ENCODE measurements at regions not wholly inside any gene's neighbourhood (a gene's known extent, or its start where the extent isn't known, plus 50 kb on each side); places are given as distances from the start of the nearest gene placed in this dataset.

DNA sequence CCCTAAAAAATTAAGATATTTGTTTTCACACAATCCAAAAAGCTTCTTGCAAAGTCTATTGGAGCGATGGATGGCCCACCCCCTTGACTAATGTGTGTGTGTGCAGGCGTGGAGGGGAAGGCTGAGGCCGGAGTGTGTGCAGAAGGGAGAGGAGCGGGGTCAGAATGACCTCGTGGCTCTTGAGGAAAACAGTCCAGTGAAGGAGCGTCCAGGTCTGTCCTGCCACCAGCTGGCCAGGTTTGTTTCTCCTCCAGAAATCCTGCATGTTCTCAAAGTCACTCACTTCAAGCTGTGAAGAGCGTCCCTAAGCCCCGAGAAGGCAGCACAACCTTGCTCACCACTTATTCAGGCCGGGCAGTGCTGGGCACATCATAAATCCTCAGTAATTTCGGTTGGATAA is 69.5 kb upstream of the SSX2IP start:
- no peak for DNase-seq (ENCODE audit: low spot score)

DNA sequence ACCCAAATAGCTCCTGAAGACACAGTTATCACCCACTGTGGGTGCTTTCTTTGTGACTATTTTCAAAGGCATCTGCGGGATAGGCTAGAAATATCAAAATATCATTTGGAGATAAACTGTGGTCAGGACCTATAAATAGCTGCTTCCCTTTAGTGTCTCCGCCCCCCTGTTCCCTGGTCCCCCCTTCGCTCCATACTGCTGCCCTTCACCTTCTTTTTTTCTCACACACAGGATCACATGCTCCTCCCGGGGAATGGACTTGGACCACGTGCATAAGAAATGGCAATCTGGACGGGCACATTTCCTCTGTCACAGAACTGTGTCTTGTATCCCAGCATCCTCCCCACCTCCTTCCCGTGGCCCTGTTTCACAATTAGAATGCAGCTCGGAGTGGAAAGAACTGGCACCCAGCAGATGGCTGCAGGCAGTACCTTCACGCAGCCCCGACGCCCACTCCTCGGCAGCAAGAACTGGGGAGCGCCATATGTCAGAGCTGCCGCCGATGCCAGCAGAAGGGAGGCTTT is 68.8 kb upstream of the SSX2IP start:
- DNase-seq (ENCODE audit: low spot score): no peak

DNA sequence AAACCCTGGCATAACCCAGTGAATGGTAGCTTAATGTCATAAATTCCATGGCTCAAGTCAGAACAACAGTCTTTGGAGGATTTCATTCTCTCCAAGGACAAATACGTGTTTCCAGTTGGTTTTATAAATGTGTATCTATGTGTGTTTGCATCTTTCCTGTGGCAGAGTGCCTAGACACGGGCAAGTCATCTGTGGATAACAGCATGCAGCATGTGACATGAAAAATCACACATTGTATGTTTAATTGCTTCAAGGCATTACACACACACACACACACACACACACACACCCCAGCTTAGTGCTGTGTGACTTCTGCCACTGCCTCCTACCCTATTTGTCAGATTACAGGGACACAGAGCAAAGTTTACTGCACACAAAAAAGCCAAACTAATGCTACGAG is 68.2 kb upstream of the SSX2IP start:
- DNase-seq (ENCODE audit: low spot score): no peak

DNA sequence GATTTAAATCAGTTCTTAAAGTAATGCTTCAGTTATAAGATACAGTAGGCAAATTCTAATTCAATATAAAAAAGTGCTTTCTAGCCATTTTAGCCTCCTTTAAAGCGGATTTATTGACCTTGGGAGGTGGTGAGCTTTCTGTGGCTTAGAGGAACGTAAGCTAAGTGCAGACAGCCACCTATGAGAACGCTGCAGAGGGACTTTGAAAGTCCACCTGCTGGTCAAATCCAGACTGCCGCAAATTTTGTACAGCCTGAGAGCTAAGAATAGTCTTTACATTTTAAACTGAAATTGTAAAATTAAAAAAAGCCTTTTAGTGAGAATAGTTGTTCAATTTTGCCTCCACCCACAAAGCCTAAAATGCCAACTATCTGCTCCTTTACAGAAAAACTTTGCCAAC is 67.0 kb upstream of the SSX2IP start:
- no peak for DNase-seq (ENCODE audit: low spot score)

DNA sequence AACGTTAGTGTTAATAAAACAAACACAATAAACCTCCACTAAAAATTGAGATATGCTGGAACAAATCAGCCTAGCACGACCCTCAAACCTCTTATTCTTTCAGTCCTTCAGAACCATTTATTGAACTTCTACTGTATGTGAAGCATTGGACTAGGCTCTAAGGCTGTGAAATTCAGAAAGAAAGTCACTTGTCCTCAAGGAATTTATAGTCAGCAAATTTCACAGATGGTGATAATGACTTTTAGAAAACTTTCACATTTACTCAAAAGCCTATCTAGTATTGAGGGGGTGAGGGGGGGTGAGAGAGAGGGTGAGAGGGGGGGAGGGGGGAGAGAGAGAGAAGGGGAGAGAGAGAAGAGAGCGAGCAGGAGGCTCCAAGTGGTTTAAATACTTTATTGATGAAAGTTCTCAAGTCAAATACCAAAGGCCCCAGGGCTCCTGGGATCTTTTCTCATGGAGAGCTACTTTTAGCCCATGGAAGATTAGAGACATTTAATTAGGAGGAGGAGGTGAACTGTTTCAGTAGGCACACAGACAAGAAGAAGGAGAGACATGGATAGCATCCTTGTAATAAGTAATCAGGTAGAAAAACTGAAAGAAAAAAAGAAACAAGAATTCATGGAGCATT is 66.3 kb upstream of the SSX2IP start:
- DNase-seq (ENCODE audit: low spot score): no peak

DNA sequence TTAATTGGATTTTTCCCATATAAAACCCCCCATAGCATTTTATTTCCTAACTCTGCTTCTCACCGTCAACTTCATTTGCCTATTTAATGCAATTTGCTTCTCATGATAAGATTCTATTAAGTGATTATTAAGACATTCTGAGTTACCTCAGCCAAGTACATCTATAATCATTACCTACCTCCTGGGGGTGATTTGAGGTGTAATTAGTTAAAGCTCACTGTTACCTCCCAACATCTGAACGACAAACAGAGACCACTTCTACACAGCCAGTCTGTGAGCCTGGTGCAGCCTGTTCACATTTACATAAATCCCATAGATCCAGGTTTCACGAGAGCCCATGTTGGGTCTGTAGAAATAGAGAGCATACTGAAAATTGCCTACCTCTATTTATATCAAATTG is 65.7 kb upstream of the SSX2IP start:
- DNase-seq (ENCODE audit: low spot score): no peak

DNA sequence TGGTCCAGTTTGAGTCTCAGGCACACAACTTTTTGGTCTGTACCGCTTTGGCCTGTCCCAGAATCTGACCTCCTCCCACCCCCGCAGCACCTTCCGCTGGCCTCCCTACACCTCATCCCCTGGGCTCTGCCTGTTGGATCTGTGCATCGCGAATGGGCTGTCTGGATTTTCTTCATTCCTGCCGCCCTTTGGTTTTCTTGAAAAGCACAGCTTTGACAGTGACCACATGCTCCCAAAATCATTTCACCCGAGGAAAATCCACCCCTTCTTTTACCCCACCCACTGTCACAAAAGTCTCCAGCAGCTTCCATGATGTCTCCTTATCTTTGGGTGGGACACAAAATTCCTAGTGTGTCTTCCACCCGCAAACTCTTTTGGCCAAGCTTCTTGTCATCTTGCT is 65.0 kb upstream of the SSX2IP start:
- DNase-seq (ENCODE audit: low spot score): no peak

DNA sequence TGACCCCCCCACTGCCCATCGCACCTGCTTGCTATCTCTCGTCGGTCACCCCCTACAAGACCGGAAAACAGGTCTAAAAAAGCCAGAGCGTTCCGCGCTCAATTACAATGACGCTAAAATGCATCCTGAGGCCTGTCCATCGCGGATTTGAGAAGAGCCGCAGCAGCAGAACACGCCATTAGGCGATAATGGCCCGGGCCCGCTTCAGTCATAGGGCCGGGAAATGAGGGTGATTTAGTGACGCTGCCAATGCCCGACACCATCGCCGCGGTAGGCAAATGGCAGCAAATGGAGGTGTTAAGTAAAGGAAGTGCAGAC is 64.1 kb upstream of the SSX2IP start:
- no peak for DNase-seq (ENCODE audit: low spot score)

DNA sequence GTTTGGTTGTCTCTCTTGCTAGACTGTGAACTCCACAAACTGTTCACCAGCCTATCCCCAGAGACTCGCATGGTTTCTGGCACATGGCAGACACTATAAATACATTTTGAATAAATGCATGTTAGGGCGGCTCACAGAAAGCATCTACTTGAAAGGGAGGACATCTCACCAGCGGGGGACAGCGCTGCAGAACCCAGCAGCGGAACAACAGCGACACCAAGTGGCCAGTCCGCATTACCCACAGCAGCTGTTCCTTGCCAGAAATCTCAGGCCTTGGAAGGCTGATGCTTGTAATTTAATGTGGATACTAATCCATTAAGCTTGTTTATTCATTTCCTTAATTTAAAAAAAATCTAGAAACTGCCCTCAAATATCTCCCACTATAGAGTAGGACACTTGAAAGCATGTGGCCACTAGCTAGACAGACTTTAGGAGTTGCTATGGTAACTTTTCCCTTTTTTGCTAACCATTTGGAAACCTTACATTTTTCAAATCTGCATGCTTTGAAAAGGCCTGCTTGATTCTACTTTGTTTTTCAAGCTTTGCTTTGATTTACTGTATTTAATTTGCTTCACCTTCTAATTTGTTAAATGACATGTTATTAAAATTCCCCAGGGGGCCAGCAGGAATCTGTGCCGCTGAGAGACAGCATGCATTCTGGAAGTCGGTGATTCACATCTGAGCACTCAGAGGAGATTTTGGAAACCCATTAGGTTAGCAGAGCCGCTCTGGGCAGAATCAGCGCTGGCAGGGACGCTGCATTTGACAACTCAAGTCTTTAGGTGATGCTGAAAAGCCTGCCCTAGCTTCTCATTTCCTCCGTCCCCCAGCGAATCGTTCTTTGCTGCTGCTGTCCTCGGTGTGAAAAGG is 63.5 kb upstream of the SSX2IP start:
- DNase-seq (ENCODE audit: low spot score): peak; percentile 70

DNA sequence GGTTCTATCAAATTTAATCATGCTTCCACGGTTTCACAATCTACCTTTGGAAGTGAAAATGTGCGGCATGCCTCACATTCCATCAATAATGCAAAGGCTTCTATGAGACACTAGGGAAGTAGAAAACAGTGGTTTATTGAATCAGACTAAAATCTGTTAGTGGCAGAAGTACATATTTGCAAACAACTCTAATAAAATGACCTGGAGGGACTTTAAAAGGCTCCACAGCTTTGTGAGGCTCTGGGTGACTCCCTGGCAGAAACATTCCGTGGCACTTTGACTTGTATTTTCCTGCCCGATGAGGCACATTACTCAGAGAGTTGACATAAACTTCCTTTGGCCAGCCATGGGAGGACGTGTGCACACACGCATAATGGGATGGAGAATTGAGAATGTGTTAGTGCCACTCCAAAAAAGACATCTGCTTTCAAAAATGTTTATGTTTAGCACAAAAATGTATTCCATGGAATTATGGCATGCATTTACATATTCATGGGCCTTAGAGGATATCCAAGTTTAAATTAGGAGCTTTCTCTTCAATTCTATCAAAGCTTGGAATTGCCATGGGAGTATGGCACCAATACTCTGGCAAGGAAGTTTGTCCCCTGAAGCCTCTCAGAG is 60.0 kb upstream of the SSX2IP start:
- DNase-seq (ENCODE audit: low spot score): peak; percentile 42

DNA sequence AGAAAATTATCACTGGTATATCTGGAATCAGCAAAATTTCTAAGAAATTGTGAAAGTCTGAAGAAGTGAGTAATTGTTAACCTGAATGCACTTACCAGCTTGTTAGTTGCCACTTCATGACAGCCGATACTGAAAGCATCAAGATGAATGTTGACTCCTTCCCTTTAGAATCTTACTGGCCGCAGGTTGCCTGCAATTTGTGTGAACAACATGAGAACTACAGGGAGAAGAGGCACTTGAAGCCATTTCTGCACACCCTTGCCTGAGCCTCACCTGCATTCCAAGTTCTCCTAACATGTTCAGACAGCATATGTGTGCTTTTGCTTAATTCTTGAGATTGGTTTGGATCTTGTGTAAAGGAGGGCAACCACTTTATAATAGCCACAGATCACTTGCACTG is 59.2 kb upstream of the SSX2IP start:
- no peak for DNase-seq (ENCODE audit: low spot score)

DNA sequence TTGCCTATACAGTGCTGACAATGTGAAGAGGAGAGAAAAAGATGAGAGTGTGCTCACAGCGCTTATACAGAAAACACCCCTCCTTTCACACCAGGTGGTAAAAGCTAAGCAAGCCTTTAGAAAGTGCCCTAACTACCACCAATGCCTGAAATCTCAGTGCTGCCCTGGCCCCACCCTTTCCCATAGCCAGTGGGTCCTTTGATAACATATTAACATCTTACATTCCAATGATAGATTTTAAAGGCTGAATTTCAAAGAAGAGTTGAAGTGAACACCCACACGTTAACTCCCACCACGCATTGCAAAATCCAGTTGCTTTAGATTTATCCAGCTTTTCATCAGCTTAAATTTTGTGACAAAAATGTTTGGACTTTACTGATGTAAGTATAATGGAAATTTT is 58.1 kb upstream of the SSX2IP start:
- DNase-seq (ENCODE audit: low spot score): no peak

DNA sequence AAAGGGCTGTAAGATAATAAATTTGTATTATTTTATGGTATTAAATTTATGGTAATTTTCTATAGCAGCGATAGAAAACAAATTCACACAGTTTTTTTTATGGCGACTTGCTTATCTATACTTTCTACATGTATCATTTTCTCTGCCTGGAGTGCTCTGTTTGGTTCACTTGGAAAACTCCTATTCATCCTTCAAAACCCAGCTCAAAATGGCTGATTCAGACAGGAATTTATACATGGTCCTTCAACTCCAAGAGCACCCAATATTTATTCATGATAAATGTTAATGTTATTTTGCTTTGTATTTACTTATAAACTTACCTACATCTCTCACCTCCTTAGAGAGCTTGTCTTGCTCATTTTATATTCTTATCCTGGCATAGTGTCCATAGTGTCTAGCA is 55.6 kb upstream of the SSX2IP start:
- DNase-seq (ENCODE audit: low spot score): no peak

DNA sequence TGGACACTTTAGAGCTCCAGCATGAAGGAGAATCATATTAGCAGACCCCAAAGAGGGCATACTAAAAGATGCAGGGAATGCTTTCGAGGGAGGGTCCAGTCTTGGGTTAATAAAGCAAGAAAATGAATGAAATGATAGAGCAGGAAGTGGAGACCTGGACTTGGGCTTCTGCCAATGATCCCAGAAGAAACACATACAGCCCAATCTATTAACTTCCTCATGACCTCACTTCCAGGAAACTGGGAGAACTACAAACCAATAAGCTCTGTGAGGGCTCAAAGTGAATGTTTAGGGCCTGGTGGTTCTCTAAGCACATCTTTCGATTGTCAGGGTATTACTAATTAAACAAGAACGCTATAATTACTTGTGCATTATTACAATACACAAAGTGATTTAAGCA is 53.6 kb upstream of the SSX2IP start:
- peak; percentile 47 for DNase-seq (ENCODE audit: low spot score)

DNA sequence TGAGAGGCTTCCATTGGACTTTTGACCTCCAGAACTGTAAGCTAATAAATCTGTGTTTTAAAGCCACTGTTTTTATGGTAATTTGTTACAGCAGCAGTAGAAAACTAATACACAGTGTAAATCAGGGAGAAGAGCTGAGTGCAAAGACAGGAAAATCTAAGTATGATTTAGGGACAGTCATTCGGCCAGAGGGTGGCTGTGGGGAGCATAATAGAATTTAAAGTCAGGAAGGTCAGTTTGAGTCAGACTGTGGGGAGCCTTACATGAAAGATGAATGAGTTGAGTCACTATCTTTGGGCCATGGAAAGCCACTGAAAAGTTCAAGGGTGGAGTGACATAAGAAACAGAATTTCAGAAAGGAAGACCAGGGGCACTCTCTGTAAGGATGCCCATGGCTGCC is 52.4 kb upstream of the SSX2IP start:
- peak; percentile 62 for DNase-seq (ENCODE audit: low spot score)

DNA sequence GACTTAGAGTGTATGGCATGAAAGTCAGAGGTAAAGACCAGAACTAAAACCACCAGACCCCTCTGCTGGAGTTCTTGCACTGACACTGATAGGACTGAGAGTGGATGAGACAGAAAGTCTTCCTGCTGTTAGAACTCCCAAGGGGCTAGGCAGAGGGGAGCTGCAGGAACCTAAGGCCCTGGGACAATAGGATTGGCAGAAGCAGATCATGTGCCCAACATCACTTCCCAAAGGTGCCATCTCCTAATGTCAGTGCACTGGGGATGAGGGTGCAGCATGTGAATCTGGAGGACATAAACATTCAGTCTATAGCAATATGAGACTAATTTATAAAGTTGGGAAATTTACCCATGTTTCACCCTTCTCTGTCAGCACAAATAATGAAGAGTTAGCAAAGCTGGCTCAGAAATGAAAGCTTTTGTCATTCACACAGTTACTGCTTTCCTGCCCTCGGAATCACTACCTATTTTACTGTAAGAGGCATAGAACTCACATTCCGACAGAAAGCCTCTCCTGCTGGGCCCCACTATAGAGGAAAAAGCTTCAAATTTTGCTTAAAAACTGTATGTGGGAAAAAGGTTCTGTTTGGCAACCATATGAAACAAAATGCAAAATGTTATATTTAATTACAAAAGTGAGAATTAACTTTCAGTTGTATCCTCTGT is 49.9 kb upstream of the SSX2IP start:
- DNase-seq (ENCODE audit: low spot score): no peak

Measured in kidney tubule cell (primary cell).